G401 (cell line): ENCODE measurements at regions not wholly inside any gene's neighbourhood (a gene's known extent, or its start where the extent isn't known, plus 50 kb on each side); places are given as distances from the start of the nearest gene placed in this dataset.
"Not testable (repeated sequence)": the region's sequence is repeated elsewhere in the genome, so short reads cannot be mapped to it uniquely, and the experiment has no call there.

Source experiments
- DNase-seq: peaks from one replicate; pipeline ENCODE4 v3.0.0-alpha.2; 2015; ENCODE audit warnings: low spot score
- in situ Hi-C: cut with HindIII; loops from 2 replicates; pipeline ENCODE4 v1.10.0; 2016; ENCODE audit warnings: low sequenced_read_pairs, mixed read lengths

DNA sequence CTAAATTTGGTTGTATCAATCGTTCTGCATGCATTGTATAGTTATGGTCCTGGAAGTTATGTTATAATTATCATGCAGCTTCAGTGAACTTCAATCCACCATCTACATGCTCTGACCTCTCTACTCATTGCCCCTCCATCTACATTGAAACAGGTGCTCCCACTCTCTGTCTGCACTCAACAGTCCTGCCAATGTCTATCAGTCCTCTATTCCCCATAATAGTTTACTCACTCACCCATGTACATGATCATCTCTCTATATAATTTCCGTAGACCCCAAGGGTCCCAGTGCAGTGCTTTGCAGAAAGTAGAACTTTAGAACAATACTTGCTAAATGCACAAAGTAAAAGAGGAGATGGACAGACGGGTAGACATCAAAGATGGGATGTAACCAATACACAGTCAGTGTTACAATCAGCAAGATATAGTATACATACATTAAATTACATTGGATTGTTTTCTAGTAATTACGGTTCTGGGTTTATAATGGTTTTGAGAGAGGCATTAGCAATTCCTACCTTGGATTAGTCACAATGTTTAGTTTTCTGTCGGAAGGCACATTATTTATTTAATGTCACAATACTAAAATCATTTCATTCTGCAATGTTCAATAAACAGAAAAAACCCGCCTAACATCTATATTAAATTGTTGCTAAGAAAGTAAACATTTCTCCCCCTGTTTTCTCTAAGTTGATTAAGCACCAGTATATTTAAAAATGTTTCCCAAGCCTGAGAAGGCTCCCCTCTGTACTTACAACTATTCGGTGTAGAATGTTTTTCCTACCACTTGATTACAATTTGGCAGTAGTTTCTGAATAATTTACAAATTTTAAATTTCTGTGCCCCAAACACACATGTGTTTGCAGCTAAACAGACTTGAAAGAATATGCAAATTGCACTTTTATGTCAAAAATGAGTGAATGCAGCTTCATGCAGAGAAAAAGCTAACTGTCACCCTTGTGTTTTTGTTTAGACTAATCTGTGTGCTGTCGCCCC, 94.4 kb upstream of the SIX2 start:
- in situ Hi-C loops, result no loop called here
- no peak for DNase-seq

- DNase-seq, result no peak
These were observed 93.4 kb upstream of the SIX2 start for GRCh38 chr2:45102579-45103117.

GRCh38 chr2:45102141-45102540, 92.9 kb upstream of the SIX2 start:
- no peak for DNase-seq
- in situ Hi-C loops, result no loop called here

More at GRCh38 chr2:45102579-45103117, 93.4 kb upstream of the SIX2 start:
- in situ Hi-C loops, result no loop called here

- in situ Hi-C loops, result no loop called here
- DNase-seq, result no peak
These were observed 87.7 kb upstream of the SIX2 start for GRCh38 chr2:45096996-45097395.

DNA sequence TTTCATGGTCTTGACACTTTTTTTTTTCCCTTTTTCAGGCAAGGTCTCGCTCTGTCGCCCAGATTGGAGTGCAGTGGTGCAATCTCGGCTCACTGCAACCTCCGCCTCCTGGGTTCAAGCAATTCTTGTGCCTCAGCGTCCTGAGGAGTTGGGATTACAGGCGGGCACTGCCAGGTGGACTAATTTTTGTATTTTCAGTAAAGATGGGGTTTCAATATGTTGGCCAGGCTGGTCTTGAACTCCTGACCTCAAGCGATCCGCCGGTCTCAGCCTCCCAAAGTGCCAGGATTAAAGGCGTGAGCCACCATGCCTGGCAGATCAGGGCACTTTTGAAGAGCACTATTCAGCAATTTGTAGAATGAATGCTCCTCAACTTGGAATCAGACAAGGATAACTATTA, 86.8 kb upstream of the SIX2 start:
- DNase-seq, in situ Hi-C loops: not testable (repeated sequence)

GRCh38 chr2:45093663-45094062, 84.4 kb upstream of the SIX2 start:
- DNase-seq, result no peak
- in situ Hi-C loops, result no loop called here

DNA sequence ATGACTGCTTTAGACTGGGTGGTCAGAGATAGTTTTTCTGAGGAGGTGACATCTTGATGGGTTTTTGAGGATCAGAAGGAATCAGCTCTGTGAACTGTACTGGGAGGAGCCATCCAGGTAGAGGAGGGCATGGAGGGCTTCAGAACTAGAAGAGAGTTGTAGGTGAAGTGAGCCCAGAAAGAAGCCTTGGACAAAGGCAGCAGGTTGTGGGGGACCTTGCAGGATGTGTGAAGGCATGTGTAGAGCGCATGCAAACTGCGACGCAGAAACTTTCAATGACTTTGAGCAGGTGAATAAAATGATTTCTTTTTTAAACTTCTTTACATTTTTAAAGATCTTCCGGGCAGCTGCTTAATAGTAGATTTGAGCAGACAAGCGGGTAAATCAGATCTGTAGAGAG, 83.9 kb upstream of the SIX2 start:
- no peak for DNase-seq
- in situ Hi-C loops, result no loop called here

DNA sequence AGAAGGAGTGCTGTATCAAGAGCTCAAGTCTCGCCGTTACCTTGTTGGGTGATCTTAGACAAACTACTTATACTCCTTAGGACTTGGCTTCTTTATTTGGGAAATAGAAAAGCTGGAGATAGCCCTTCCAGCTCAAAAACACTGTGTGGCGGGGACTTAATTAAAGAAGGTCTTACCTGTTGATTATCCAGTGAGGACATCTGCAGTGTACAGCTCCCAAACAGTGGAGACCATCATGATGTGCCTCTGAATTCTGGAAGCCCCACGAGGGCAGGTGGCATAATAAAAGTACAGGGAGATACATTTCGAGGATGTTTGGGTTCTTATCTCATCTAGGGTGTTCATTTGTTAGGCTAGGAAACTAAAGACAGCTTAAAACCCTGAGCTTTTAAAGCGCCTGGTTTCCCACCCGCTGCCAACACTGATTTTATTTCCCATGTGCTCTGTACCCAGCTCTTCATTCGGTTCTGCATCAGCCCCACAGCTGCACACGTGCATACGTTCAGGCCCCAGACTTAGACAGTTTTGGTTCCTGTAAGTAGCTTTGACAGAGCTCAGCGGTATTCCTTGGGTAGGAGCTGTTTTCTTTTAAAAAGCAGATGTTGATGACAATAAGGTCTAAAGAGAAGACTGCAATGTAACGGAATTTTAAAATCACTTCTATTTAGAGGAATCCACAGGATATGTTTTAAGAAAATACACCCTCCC, 80.5 kb upstream of the SIX2 start:
- in situ Hi-C loops, result no loop called here
- DNase-seq, result no peak

DNA sequence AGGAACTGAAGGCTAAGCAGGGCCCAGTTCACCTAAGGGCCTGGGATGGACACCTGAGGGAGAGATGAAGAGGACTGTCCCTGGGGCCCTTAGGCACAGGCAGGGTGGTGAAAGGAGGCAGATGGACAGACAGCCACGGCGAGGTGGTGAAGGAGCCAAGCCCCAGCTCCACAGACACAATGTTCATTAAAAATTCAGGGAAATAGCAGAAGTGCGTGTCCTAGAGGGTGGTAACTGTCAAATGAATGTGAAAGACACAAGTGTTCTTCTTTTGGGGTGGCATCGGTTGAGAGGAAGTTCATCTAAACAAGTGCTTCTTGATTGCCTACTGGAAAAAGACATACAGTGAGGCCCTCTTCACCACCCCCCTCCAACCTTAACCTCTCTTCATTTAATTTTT, 76.2 kb upstream of the SIX2 start:
- in situ Hi-C loops, result no loop called here
- no peak for DNase-seq

GRCh38 chr2:45084361-45085020, 75.2 kb upstream of the SIX2 start:
- in situ Hi-C loops, result no loop called here

GRCh38 chr2:45083175-45083574, 73.9 kb upstream of the SIX2 start:
- DNase-seq, result no peak
- in situ Hi-C loops, result no loop called here

More at GRCh38 chr2:45084361-45085020, 75.2 kb upstream of the SIX2 start:
- DNase-seq, result no peak

GRCh38 chr2:45074713-45075112, 65.5 kb upstream of the SIX2 start:
- in situ Hi-C loops, result no loop called here
- DNase-seq, result no peak

DNA sequence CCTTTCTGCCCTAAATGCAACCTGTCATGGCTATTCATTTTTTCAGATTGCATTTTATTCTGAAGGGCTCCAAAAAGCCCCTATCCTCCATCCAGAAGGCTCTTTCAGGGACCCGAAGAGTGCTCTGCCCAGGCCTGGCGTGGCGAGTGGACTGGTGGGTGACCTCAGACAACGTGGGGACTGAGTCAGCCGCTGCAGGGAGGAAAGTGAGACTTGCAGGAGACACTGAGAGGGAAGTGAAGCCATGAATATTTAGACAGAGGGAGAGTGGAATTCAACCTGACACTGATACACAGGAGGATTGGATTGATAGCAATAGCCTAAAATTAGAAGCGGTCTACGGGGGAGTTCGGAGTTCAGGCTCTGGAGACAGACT, 63.6 kb upstream of the SIX2 start:
- no peak for DNase-seq
- in situ Hi-C loops, result no loop called here

DNA sequence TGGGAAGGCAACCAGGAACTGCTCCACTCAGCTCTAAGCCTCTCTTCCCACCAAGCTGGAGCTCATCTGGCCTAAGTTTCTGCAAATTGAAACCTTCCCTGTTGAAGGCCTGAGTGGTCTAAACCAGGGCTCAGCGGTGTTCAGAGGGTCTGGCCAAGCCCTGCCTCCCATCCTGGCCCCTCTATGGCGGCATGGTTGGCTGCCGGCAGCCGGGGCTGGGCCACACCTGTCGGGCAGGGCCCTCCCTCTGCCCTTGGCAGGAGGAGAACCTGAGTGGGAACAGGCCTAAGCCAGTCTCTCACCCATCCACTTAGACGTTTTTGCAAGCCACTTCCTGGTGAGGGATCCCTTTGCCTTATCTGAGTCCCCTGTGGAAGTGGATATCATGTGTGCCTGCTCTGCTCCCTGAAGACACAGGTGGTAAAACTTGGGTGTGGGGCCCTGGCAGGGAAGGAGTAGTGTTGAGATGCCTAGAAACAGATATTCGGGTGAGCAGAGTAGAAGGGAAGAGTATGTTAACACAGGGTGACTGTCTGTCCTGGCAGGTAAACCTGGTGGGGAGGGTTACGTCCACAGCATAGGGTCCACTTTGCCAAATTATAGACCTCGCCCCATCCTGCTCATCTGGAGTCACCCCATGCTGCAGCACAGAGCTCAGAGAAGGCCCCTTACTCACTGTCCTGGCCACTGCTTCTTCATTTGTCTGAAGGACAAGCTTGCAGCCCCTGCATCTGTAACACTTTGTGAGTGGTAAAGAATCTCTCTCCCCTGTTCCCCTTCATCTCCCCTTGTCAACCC, 63.0 kb upstream of the SIX2 start:
- no peak for DNase-seq
- in situ Hi-C loops, result no loop called here

DNA sequence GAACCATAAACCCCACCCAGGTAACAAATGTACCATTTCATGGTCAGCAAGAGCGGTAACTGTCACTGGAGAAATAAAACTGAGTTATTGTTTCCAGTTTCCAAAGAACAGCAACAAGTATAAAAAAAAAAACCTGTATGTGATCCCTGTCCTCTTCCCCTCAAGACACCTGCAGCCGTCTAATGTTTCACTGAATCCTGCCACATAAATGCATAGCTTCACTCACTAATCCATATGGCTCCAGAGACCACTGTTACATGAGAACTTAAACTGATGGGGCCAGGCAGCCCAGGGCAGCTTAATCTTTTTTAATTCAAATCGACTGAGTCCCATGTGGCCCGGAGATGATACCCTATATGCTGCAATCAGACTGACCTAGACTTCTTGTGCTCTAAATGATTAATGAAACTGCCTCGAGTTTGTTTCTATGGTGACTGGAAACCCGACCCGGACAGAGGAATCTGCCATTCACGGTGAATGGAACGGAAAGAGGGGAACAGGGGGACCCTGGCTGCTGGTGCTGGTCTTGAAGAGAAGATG, 60.9 kb upstream of the SIX2 start:
- DNase-seq, result no peak
- in situ Hi-C loops, result no loop called here

DNA sequence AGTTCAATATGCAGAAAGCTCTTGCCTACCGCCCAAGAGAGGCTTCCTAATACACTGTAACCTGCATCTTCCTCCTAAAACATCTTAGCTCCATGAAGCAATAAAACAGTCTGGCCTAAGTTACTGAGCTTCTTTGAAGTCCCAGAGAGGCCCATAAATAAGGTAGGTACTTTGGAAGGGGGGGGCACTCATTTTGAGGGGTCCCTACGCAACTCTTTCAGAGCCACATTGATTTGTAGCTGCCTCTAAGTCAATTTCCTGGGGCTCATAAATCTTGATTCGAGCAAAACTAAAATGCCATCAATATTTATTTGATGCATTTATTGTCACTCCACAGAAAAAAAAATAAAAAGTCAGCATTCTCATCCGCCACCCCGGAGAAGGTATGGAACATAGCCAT, 60.4 kb upstream of the SIX2 start:
- no peak for DNase-seq
- in situ Hi-C loops, result no loop called here

DNA sequence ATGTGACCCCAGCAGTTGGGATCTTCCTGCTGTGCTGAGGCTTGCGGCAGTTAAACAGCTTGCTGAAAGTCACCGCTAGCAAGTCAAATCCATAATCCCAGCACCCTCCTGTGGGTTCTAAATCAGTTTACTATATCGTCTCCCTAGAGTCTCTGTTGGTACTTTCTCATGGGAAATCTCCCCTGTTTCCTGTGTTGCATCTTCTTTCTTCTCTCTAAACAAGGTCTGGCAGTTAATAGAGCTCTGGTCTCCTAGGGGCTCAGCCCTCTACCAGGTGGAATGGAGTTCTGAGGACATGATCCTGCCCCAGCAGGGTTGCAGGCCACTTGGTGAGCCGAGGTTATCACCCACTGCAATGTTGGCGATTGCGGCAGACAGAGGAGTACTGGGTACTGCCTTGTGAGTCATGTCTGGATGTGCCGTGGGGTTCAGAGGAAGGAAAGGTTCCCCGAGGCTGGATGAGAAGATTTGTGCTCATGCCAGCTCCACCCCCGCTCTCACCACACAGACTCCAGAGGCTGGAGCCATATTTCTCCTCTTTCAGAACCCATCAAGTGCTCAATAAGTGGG, 59.4 kb upstream of the SIX2 start:
- in situ Hi-C loops, result no loop called here

DNA sequence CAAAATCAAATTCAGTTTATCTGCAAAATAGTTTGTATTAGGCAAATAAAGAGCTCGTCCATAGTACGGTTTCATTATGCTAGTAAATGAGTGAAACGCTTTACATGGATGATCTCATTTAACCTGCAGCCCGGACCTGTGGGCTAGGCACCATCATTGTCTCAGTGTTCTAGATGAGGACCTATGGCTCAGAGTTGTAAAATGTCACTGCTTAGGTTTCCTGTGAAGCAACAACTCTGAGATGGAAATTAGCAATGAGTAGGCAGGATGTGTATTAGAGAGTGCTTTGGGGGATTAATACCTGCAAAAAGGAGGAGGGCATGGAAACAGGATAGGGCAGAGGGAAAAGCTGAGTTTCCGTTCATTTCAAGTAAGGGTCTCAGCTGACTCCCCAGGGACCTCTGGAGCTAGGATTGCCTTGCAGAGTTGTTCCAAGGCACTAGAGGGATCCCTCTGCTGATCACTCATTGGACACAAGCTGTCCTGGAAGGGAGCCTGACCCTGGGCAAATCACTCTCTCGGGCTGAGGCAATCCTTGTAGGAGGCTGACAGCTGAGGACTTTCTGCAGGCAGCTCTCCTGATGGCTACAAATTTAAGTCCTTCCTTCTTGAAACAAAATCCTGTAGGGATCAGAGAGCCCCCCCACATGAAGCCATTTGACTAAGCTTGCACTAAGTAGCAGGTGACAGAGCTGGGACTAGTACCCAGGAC, 58.8 kb upstream of the SIX2 start:
- no peak for DNase-seq
- in situ Hi-C loops, result no loop called here

More for the DNA sequence above, 59.4 kb upstream of the SIX2 start:
- no peak for DNase-seq
